ENCODE measurements at regions not wholly inside any gene's neighbourhood (a gene's known extent, or its start where the extent isn't known, plus 50 kb on each side); places are given as distances from the start of the nearest gene placed in this dataset.

DNA sequence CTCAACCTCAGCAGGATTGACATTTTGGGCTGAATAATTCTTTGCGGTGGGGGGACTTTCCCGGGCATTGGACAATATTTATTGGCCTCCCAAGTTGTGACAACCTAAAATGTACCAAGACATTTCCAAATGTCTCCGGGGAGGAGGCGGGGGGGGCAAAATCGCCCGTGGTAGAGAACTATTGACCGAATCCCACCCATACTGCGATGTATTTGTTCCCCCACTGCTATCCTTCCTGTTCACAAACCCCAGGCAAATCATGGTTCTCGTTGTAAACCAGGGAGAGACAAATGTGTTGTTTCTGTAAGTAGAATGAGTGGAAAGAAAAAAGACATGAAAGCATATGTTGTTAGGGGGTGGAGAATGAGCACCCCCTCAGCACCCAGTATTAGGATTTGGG lies 141.9 kb downstream of the PSAT1 start:
- no peak overlapping the region for H4K8ac ChIP-seq (ENCODE audit: extremely low read depth, insufficient read depth, low read length)
- no peak overlapping the region for H3K27ac ChIP-seq (ENCODE audit: low read depth, low read length)
- peak overlapping the region; percentile 21 for H2BK120ac ChIP-seq (replicated peaks; ENCODE audit: low read depth, low read length)
- H3K79me2 ChIP-seq (ENCODE audit: control insufficient read depth in 1 of 2, insufficient read depth in 2 of 2, low read length in 2 of 2), result no peaks in the 10 kb centered on the region
- WGBS, 2 experiments (ENCODE audit: extremely low coverage in 1 of 2, insufficient coverage in 1 of 2, insufficient read length in 1 of 2, insufficient replicate concordance in 2 of 2, low coverage in 1 of 2, low lambda C conversion rate in 2 of 2, missing lambda C conversion rate in 1 of 2), result 64% methylated on average over 9 of the region's 9 CpGs; no CpG with 5 or more reads in 1 of the 2 experiments
- H2BK20ac ChIP-seq (ENCODE audit: low read length), result no peak overlapping the region
- no peak overlapping the region for H3K14ac ChIP-seq (ENCODE audit: insufficient read length)
- H2BK5ac ChIP-seq (ENCODE audit: low read depth, low read length), result peak overlapping the region; percentile 57; the same call in 1 of the 2 replicates
- no peak for DNase-seq (ENCODE audit: low read depth in 1 of 2, low spot score in 2 of 2)
- no peak overlapping the region for H2BK15ac ChIP-seq (ENCODE audit: low read length)
- CTCF ChIA-PET (ENCODE audit: partially characterized antibody), result interaction anchor here (0.7 to 3.6 kb wide), 26 partner anchors 11 to 845 kb away, joined by 3 to 27 read pairs (median 4); no protein-coding TSS in a partner anchor
- H3K4me1 ChIP-seq (replicated peaks in 1 of 4; ENCODE audit: control insufficient read depth in 3 of 4, insufficient read depth in 4 of 4, low read length in 3 of 4), result peaks cover 7 to 23% (median 17%) of the 10 kb centered on the region in 4 experiments
- H3K4me3 ChIP-seq (ENCODE audit: extremely low read depth in 1 of 4, insufficient read depth in 2 of 4, low read depth in 3 of 4, low read length in 4 of 4), result no peak overlapping the region
- peaks cover 0 to 6% (median 0%) of the 10 kb centered on the region in 4 experiments; a peak in 2 of 8 replicates for H3K36me3 ChIP-seq (ENCODE audit: control insufficient read depth in 2 of 4, insufficient read depth in 4 of 4, low read length in 3 of 4)
- peak overlapping the region; percentile 7 to 56; a peak in 1 of 4 replicates for H3K4me2 ChIP-seq (ENCODE audit: insufficient read depth in 1 of 2, low read depth in 2 of 2, low read length in 2 of 2)
- no peak overlapping the region for H3K4ac ChIP-seq (replicated peaks; ENCODE audit: insufficient read length, low read depth, low read length)
- H2BK12ac ChIP-seq (ENCODE audit: low read depth, low read length), result no peak overlapping the region
- H3K18ac ChIP-seq (ENCODE audit: extremely low read depth, low read length), result no peak overlapping the region
- H3K23me2 ChIP-seq (ENCODE audit: low read depth, low read length), result no peaks in the 10 kb centered on the region
- H3K9ac ChIP-seq (replicated peaks in 1 of 4; ENCODE audit: extremely low read depth in 1 of 4, low read depth in 3 of 4, low read length in 3 of 4), result no peak overlapping the region
- H3K23ac ChIP-seq (ENCODE audit: insufficient read length), result no peak overlapping the region
- no peaks in the 10 kb centered on the region for H4K20me1 ChIP-seq (replicated peaks in 1 of 2; ENCODE audit: control insufficient read depth in 1 of 2, insufficient read depth in 2 of 2, low read length in 2 of 2)
- H2AFZ ChIP-seq (ENCODE audit: low read length), result peak overlapping the region; percentile 55; the same call in 1 of the 2 replicates
- H3K56ac ChIP-seq (replicated peaks; ENCODE audit: insufficient read length, low read depth, low read length), result no peak overlapping the region
- H3K79me1 ChIP-seq (ENCODE audit: low read depth, low read length), result no peaks in the 10 kb centered on the region
- FAIRE-seq, result no peak
- no peaks in the 10 kb centered on the region for H3K27me3 ChIP-seq (replicated peaks in 1 of 4; ENCODE audit: control insufficient read depth in 3 of 4, extremely low read depth in 1 of 4, insufficient read depth in 3 of 4, low read length in 3 of 4)
- no peak overlapping the region for H4K91ac ChIP-seq (replicated peaks; ENCODE audit: insufficient read length, low read length)
- no peak overlapping the region for H2AK5ac ChIP-seq (ENCODE audit: low read depth, low read length)
- POLR2A ChIA-PET (ENCODE audit: partially characterized antibody), result interaction anchor here (1.4 kb wide), 1 partner anchor 142 kb away, joined by 4 read pairs; the partner anchor contains the start of gene PSAT1
- peaks cover 0 to 8% of the 10 kb centered on the region in 2 experiments; a peak in 1 of 4 replicates for H3K9me3 ChIP-seq (ENCODE audit: insufficient read depth in 2 of 2, low read depth in 1 of 2, low read length in 1 of 2)
- no peak overlapping the region for H4K5ac ChIP-seq (ENCODE audit: insufficient read length, low read depth, low read length)
- TF ChIP-seq KDM4A (IDR thresholded peaks at IDR 0.05; ENCODE audit: low read depth, low read length, severe bottlenecking), result no peak
- no peak for TF ChIP-seq SIRT6 (IDR thresholded peaks at IDR 0.05; ENCODE audit: low read length)
- TF ChIP-seq ASH2L (IDR thresholded peaks at IDR 0.05; ENCODE audit: low read length), result no peak
- no peak for TF ChIP-seq TCF12 (IDR thresholded peaks at IDR 0.05; ENCODE audit: low read depth, low read length)
- no peak for TF ChIP-seq EZH2 (IDR thresholded peaks at IDR 0.05; ENCODE audit: low read depth, low read length, severe bottlenecking)
- no peak for TF ChIP-seq BACH1 (IDR thresholded peaks at IDR 0.05; ENCODE audit: low read length)
- TF ChIP-seq, protein P1, sequence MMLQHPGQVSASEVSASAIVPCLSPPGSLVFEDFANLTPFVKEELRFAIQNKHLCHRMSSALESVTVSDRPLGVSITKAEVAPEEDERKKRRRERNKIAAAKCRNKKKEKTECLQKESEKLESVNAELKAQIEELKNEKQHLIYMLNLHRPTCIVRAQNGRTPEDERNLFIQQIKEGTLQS (IDR thresholded peaks at IDR 0.05; ENCODE audit: insufficient read depth, low read depth, low read length), result no peak
